Small intestine (tissue), 7 donors: ENCODE measurements at regions not wholly inside any gene's neighbourhood (a gene's known extent, or its start where the extent isn't known, plus 50 kb on each side); places are given as distances from the start of the nearest gene placed in this dataset.
"Not testable (repeated sequence)": the region's sequence is repeated elsewhere in the genome, so short reads cannot be mapped to it uniquely, and the experiment has no call there.

Source experiments
- DNase-seq, 2 donors: peaks; one replicate each; pipeline versions ENCODE4 v3.0.0 to v3.0.0-alpha.2; 2013
- FAIRE-seq: peaks from 2 replicates; lab custom pipeline; 2012; peaks lifted over from hg19 to GRCh38; lab: Jason Lieb, UNC
- H3K27ac ChIP-seq, 3 donors: one replicate each; pipeline ENCODE4 v1.5.1; 2013; ENCODE audit warnings: low read length in 2 of 3, mild to moderate bottlenecking in 2 of 3, control low read depth in 1 of 3, inconsistent platforms in 1 of 3, low read depth in 1 of 3, moderate library complexity in 1 of 3
- H3K27me3 ChIP-seq, 3 donors: one replicate each; pipeline ENCODE4 v1.6.1; 2013; ENCODE audit warnings: low read length in 3 of 3, inconsistent platforms in 1 of 3; ENCODE audit not compliant: control insufficient read depth in 3 of 3, insufficient read depth in 3 of 3
- H3K36me3 ChIP-seq, 3 donors: one replicate each; pipeline ENCODE4 v1.6.1; 2013; ENCODE audit warnings: low read length in 3 of 3, inconsistent platforms in 1 of 3, low read depth in 1 of 3, mild to moderate bottlenecking in 1 of 3, moderate library complexity in 1 of 3; ENCODE audit not compliant: control insufficient read depth in 3 of 3, insufficient read depth in 2 of 3
- H3K4me1 ChIP-seq, 3 donors: one replicate each; pipeline ENCODE4 v1.6.1; 2013; ENCODE audit warnings: low read length in 2 of 3, inconsistent platforms in 1 of 3, low read depth in 1 of 3, mild to moderate bottlenecking in 1 of 3, moderate library complexity in 1 of 3; ENCODE audit not compliant: control insufficient read depth in 3 of 3, insufficient read depth in 2 of 3
- H3K4me3 ChIP-seq, 3 donors: one replicate each; pipeline ENCODE4 v1.5.1; 2013; ENCODE audit warnings: low read length in 3 of 3, control low read depth in 1 of 3, inconsistent platforms in 1 of 3, low read depth in 1 of 3, mild to moderate bottlenecking in 1 of 3, moderate library complexity in 1 of 3
- H3K9me3 ChIP-seq, 2 donors: one replicate each; pipeline ENCODE4 v1.6.1; 2013; ENCODE audit warnings: low read depth in 1 of 2, low read length in 1 of 2; ENCODE audit not compliant: control insufficient read depth in 2 of 2, insufficient read depth in 1 of 2
- WGBS, 3 donors: extraction: QIAGEN DNeasy Blood & Tissue Kit; methylation state at CpG; one replicate each; pipeline ENCODE4 v1.1.7; 2013; 5-methylcytosine and 5-hydroxymethylcytosine counted together
- donor health status: healthy with polysubstance abuse.
- donor health status: control.
- donor health status: control.
- donor health status: Bipolar disorder and iron deficiency.
- donor health status: healthy.

DNA sequence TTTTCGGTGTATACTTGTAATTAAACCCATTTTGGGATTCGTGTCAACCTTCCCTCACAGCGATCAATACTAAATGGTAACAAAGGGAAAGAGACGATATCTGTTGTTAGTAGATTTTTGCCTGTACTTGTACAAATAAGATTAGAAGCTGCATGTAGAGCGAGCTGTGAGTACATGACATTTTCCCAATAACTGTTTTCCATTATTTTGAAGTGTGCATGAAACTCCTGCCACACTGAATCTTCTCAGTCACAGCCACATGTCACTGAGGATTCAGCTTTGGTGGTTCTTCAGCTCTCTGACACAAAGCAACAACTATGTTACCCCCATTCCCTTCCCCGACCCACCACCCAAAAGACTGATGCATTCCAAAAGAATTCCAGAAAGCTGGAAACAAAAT is 685.6 kb downstream of the EFNA5 start:
- Histone ChIP-seq H3K4me1 (no peaks in the 10 kb centered on the region), H3K9me3 (no peaks in the 10 kb centered on the region), H3K27me3 (no peaks in the 10 kb centered on the region), H3K27ac (no peak overlapping the region), H3K36me3 (no peaks in the 10 kb centered on the region), H3K4me3 (no peak overlapping the region)
- DNase-seq = no peak
- 75 to 83% (median 80%) methylated on average over 6 of the region's 6 CpGs for whole genome bisulfite sequencing, 3 donors
- no peak for FAIRE-seq

GRCh38 chr5:106979178-106979577 is 691.6 kb downstream of the EFNA5 start:
- not testable (repeated sequence) for FAIRE-seq, H3K27ac ChIP-seq, H3K4me3 ChIP-seq, DNase-seq, H3K9me3 ChIP-seq, H3K4me1 ChIP-seq, H3K27me3 ChIP-seq, H3K36me3 ChIP-seq
- 90 to 93% (median 91%) methylated on average over 11 of the region's 11 CpGs for WGBS, 3 donors

DNA sequence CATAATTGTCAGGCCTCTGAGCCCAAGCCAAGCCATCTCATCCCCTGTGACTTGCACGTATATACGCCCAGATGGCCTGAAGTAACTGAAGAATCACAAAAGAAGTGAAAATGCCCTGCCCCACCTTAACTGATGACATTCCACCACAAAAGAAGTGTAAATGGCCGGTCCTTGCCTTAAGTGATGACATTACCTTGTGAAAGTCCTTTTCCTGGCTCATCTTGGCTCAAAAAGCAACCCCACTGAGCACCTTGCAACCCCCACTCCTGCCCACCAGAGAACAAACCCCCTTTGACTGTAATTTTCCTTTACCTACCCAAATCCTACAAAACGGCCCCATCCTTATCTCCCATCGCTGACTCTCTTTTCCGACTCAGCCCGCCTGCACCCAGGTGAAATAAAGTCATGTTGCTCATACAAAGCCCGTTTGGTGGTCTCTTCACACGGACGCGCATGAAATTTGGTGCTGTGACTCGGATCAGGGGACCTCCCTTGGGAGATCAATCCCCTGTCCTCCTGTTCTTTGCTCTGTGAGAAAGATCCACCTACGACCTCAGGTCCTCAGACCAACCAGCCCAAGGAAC is 692.1 kb downstream of the EFNA5 start:
- not testable (repeated sequence) for H3K4me1 ChIP-seq, H3K4me3 ChIP-seq, H3K9me3 ChIP-seq, FAIRE-seq, H3K36me3 ChIP-seq, H3K27me3 ChIP-seq, DNase-seq, H3K27ac ChIP-seq
- 86 to 90% (median 86%) methylated on average over 12 to 13 of the region's 13 CpGs for WGBS, 3 donors

DNA sequence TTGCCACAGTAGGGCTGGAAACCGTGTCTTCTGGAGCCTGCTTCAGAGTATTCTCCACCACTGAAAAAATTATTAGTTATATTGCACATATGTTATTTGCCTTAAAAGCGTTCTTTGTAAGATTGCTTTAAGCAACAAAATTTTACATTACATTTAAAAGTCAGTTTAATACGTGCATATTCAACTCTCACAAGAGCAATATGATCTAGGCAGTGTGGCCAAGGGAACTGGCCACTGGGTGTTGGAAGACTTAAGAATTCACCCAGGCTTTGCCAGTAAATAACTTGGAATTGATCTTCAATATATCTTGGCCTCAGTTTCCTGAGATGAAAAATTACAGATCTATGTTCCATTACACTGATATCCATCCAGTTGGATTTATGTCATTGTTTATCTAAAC is 694.4 kb downstream of the EFNA5 start:
- H3K36me3 ChIP-seq = no peaks in the 10 kb centered on the region
- H3K27ac ChIP-seq = no peak overlapping the region
- FAIRE-seq = no peak
- H3K27me3 ChIP-seq = no peaks in the 10 kb centered on the region
- WGBS, 3 donors = 85 to 91% (median 87%) methylated on average over 3 of the region's 3 CpGs
- H3K9me3 ChIP-seq = no peaks in the 10 kb centered on the region
- no peak overlapping the region for H3K4me3 ChIP-seq
- DNase-seq = no peak
- H3K4me1 ChIP-seq = no peaks in the 10 kb centered on the region

DNA sequence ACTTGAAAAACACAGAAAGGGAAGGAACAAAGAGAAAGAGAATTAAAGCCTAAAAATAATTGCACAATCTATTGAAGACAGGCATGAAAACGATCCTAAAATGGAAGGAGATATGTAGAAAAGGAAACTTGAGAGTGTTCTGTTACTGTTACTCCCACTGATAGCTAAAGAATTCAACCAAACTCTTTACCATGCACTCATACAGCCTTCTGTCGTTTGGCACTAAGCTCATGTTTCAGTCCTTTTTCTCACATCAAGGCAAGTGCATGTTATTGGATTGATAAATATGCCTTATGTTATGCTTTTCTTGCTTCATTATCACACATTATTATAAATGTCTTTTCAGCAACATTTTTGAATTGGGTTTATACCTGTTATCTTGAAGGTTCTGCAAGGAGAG is 696.5 kb downstream of the EFNA5 start:
- Histone ChIP-seq H3K27me3 (no peaks in the 10 kb centered on the region), H3K4me3 (no peak overlapping the region), H3K36me3 (no peaks in the 10 kb centered on the region), H3K27ac (no peak overlapping the region), H3K4me1 (no peaks in the 10 kb centered on the region), H3K9me3 (no peaks in the 10 kb centered on the region)
- WGBS, 3 donors = 57 to 64% (median 63%) methylated on average over 2 of the region's 2 CpGs
- DNase-seq (no peak), FAIRE-seq (no peak)

- Histone ChIP-seq H3K36me3 (no peaks in the 10 kb centered on the region), H3K4me1 (peaks cover 0 to 4% (median 0%) of the 10 kb centered on the region in 3 donors), H3K27me3 (no peaks in the 10 kb centered on the region), H3K9me3 (no peaks in the 10 kb centered on the region), H3K27ac (no peak overlapping the region), H3K4me3 (no peak overlapping the region)
- no peak for DNase-seq
- no peak for FAIRE-seq
- 83 to 90% (median 85%) methylated on average over 4 of the region's 4 CpGs for WGBS, 3 donors
Measured at GRCh38 chr5:106966686-106967315, 703.9 kb downstream of the EFNA5 start.

DNA sequence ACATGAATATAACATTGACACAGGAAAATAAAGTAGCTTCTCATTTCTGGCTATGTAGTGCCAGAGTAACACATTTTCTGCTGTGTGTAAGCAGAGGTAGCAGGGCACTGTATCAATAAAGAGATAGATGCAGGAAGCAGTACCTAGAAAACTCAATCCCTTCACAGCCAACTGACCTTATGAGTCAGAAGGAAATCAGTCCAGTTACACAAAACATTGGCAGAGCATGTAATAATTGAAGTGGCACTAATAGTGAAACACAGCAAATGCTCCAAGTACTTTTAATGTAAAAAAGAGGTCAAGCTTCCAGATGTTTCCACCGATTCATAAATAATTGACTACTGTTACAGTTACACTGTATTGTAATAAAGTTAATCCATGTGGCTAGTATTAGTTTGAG is 706.6 kb downstream of the EFNA5 start:
- no peaks in the 10 kb centered on the region for H3K36me3 ChIP-seq
- FAIRE-seq (no peak), DNase-seq (peak; percentile 10 to 72)
- H3K27ac ChIP-seq = no peak overlapping the region
- peaks cover 0 to 4% (median 0%) of the 10 kb centered on the region in 3 donors for H3K4me1 ChIP-seq
- WGBS, 3 donors = 13 to 36% (median 20%) methylated on average over 1 of the region's 1 CpG
- no peaks in the 10 kb centered on the region for H3K27me3 ChIP-seq
- H3K9me3 ChIP-seq = no peaks in the 10 kb centered on the region
- no peak overlapping the region for H3K4me3 ChIP-seq

DNA sequence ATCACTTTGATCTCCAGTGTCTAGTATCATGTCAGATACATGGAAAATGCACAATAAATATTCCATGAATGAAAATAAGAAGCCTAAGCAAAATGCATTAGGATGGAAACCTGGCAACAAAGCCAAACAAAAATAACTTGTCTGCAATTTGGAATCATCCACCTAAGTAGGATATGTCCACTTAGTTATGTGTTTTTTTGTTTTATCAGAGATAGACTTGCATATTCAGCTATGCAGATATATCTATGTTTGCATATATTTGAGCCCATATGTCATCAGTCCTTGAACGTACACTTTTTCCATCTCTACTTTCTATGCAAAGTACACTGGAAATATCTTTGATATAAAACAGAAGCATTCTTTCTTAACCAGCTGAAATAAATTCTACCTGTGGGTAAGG is 707.1 kb downstream of the EFNA5 start:
- 22 to 61% (median 44%) methylated on average over 1 of the region's 1 CpG for WGBS, 3 donors
- DNase-seq = no peak
- H3K27ac ChIP-seq = no peak overlapping the region
- no peak for FAIRE-seq
- H3K9me3 ChIP-seq = no peaks in the 10 kb centered on the region
- peaks cover 0 to 4% (median 0%) of the 10 kb centered on the region in 3 donors for H3K4me1 ChIP-seq
- H3K4me3 ChIP-seq = no peak overlapping the region
- no peaks in the 10 kb centered on the region for H3K36me3 ChIP-seq
- H3K27me3 ChIP-seq = no peaks in the 10 kb centered on the region
